Muscle of leg (tissue), 3 donors: ENCODE measurements at regions not wholly inside any gene's neighbourhood (a gene's known extent, or its start where the extent isn't known, plus 50 kb on each side); places are given as distances from the start of the nearest gene placed in this dataset.
"Not testable (repeated sequence)": the region's sequence is repeated elsewhere in the genome, so short reads cannot be mapped to it uniquely, and the experiment has no call there.

ENCODE experiments used
- DNase-seq: peaks from one replicate; pipeline ENCODE4 v3.0.0; 2013
- H3K27ac ChIP-seq: one replicate; pipeline ENCODE4 v1.5.1; 2013; ENCODE audit warnings: mild to moderate bottlenecking, low read length, control low read depth
- H3K27me3 ChIP-seq: one replicate; pipeline ENCODE4 v1.6.1; 2013; ENCODE audit warnings: low read length; ENCODE audit not compliant: control insufficient read depth, insufficient read depth
- H3K36me3 ChIP-seq: one replicate; pipeline ENCODE4 v1.6.1; 2013; ENCODE audit warnings: low read length; ENCODE audit not compliant: control insufficient read depth, insufficient read depth
- H3K4me1 ChIP-seq: one replicate; pipeline ENCODE4 v1.6.1; 2013; ENCODE audit warnings: low read length; ENCODE audit not compliant: control insufficient read depth, insufficient read depth
- H3K4me3 ChIP-seq: one replicate; pipeline ENCODE4 v1.5.1; 2013; ENCODE audit warnings: low read length, control low read depth
- H3K9me3 ChIP-seq: replicated peaks from 2 replicates; pipeline ENCODE4 v1.6.1; 2013; ENCODE audit warnings: low read depth, low read length; ENCODE audit not compliant: control insufficient read depth
- WGBS: methylation state at CpG from one replicate; pipeline ENCODE4 v1.1.5; 2013; ENCODE audit warnings: missing lambda C conversion rate; ENCODE audit not compliant: insufficient coverage; 5-methylcytosine and 5-hydroxymethylcytosine counted together

DNA sequence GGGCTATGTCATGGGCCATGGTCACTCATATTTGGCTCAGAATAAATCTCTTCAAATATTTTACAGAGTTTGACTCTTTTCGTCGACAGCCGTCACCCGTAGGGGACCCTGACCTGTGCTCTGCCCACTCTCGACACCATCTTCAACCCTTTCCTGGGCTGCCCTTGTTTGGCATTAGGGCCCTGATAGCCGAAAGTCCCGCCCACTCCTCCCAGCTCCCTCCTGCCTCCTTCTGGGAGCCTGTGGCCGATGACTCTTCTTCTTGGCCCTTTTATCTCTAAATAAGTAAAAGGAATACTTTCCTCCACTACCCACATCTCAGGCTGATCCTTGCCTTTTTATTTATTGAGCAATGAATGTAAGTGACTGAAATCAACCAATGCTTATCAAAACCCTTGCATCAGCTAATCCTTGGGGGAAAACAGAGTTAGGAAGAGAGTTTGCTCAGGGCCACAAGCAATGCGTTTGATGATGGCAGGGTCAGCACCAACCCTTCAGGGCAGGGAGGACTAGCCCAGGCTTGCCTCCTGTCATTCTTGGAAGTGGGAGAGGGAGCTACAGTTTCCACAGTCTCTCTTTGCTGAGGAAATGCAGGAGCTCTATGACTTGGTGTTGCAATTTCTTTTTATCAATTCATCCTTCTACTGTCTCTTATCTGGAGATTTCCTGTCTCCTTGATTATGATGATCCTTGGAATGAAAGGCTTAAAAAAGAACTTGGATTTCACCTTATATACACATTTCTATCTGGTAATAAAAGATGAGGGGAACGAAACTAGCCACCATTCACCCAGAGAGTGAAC, 218.2 kb upstream of the PODXL start:
- no peaks in the 10 kb centered on the region for H3K36me3 ChIP-seq
- 68% methylated on average over 6 of the region's 10 CpGs for WGBS
- H3K9me3 ChIP-seq, result no peaks in the 10 kb centered on the region
- H3K4me1 ChIP-seq, result no peaks in the 10 kb centered on the region
- H3K27ac ChIP-seq, result no peak overlapping the region
- DNase-seq, result no peak
- no peaks in the 10 kb centered on the region for H3K27me3 ChIP-seq
- no peak overlapping the region for H3K4me3 ChIP-seq

DNA sequence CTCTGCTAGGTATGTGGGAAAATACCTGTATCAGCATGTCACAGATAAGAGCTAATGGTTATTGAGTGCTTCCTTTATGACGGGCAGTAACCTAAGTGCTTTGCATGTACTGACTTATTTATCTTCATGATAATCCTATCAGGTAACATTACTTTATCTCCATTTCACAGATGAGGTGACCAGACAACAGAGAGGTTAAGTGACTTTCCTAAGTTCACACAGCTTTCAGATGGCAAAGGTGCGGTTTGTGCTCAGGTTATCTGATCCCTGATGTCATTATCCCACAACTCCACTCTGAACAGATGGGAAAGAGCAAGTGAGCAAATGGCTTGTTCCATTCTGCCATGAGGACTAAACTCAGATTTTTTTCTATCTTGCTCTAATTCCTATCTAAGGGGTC, 217.0 kb upstream of the PODXL start:
- Histone ChIP-seq H3K27ac (no peak overlapping the region), H3K4me1 (no peaks in the 10 kb centered on the region), H3K9me3 (no peaks in the 10 kb centered on the region), H3K36me3 (no peaks in the 10 kb centered on the region), H3K4me3 (no peak overlapping the region), H3K27me3 (no peaks in the 10 kb centered on the region)
- WGBS, result no CpG with 5 or more reads among the region's 2 CpGs
- DNase-seq, result no peak

DNA sequence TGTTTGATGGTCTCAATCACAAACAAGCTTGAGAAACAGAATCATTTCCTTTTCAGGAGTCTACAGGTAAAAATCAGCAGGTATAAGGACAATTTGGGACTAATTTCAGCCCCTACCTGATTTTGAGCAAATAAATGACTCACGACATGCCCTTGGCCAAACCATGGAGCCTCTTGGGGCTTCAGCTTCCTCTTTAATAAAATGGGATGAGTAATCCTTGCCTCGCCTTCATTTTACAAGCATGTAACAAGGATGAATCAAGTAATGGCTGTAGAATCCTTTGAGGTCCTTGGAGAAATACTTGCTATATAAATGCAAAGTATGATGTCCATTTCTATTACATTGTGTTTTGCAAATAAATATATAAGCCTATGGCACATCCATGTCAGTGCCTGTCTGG, 212.8 kb upstream of the PODXL start:
- no peak for DNase-seq
- no peaks in the 10 kb centered on the region for H3K27me3 ChIP-seq
- no peaks in the 10 kb centered on the region for H3K4me1 ChIP-seq
- H3K36me3 ChIP-seq, result no peaks in the 10 kb centered on the region
- WGBS, result no CpG with 5 or more reads among the region's 2 CpGs
- H3K27ac ChIP-seq, result no peak overlapping the region
- no peaks in the 10 kb centered on the region for H3K9me3 ChIP-seq
- H3K4me3 ChIP-seq, result no peak overlapping the region

DNA sequence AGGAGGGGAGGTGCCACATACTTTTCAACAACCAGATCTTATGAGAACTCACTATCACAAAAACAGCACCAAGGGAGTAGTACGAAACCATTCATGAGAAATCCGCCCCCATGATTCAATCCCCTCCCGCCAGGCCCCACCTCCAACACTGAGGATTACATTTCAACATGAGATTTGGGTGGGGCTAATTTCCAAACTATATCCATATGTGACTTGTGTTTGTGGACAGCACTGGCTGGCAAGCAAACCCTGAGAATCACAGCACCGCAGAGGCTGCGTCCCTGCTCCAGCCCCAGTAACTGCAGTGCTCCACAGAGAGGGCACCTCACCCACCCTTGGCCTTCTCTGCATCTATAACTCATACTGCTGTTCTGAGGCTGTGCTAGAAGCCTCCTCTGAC, 211.2 kb upstream of the PODXL start:
- H3K9me3 ChIP-seq, result peaks cover 2% of the 10 kb centered on the region
- WGBS, result 60% methylated on average over 1 of the region's 5 CpGs
- no peak overlapping the region for H3K27ac ChIP-seq
- no peak overlapping the region for H3K4me3 ChIP-seq
- no peaks in the 10 kb centered on the region for H3K27me3 ChIP-seq
- no peaks in the 10 kb centered on the region for H3K4me1 ChIP-seq
- no peaks in the 10 kb centered on the region for H3K36me3 ChIP-seq
- DNase-seq, result peak; percentile 2

DNA sequence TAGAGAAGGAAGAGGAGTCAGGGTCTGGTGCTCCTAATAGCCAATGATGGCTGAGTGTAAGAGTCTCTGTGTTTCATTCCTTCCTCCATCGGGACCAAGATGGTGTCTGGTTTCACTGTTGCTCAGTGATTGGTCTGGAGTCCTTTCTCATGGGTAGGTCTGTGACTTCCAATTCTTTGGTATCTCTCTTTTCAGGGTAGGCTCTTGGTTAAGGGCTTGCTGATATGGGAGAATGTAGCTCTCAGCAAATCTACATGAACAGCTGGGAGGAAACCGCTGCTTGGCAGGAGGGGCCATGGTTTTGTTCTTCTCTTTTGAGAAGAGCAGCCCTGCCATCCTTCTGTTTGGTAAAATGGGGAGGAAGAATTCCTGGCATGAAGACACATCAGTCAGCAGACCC, 209.1 kb upstream of the PODXL start:
- no peak overlapping the region for H3K27ac ChIP-seq
- H3K9me3 ChIP-seq, result peaks cover 3% of the 10 kb centered on the region
- H3K36me3 ChIP-seq, result no peaks in the 10 kb centered on the region
- peaks cover 2% of the 10 kb centered on the region for H3K27me3 ChIP-seq
- no peaks in the 10 kb centered on the region for H3K4me1 ChIP-seq
- 67% methylated on average over 1 of the region's 2 CpGs for WGBS
- H3K4me3 ChIP-seq, result no peak overlapping the region
- DNase-seq, result no peak

DNA sequence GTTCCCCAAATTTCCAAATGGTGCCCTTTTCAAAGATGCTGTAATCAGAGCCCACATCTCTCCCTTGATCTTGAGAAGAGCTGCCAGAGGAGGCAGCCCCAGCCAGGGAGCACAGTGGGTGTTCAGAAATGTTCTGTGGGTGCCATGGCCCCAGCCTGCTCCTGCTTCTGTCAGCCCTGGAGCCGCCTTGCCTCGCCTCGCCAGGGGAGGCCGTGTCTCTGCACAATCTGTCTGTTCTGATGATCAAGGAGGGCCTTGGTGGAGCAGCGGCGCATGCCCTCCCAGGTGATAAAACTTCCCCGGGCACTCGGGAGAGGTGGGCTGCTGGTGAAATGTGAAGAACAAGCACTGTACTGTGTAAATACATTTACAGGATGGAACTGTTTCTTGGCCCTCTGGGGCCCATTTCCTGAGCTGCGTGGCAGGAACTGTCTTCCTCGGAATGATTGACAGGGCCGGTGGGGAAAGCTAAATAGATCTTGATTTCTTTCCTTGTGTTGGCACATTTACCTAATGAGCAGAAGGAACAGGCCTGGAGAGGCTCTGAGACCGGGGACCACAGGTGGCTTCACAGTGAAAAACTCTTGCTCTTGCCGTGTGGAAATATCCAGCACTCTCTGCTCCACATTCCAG, 207.8 kb upstream of the PODXL start:
- Histone ChIP-seq H3K4me1 (no peaks in the 10 kb centered on the region), H3K9me3 (peaks cover 3% of the 10 kb centered on the region), H3K27ac (no peak overlapping the region), H3K36me3 (no peaks in the 10 kb centered on the region), H3K4me3 (no peak overlapping the region), H3K27me3 (peaks cover 2% of the 10 kb centered on the region)
- 73% methylated on average over 11 of the region's 13 CpGs for WGBS
- no peak for DNase-seq

DNA sequence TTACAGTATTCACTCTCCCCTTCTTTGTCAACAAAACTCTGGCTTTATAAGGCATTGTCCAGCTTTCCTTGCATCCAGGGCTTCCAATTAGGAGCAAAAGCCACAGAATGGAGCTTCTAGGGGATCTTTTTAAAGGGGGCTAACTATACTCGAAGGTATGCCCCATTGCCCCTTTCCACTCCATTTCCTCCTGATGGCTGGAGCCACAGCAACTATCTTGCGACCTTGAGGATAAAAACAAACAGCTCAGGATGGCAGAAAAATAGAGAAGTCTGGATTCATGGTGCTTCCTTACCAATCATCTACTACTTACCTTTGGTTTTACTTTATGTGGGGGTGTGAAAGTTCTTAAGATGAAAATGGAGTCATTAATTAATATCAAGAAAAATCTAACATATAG, 206.3 kb upstream of the PODXL start:
- H3K36me3 ChIP-seq, result no peaks in the 10 kb centered on the region
- H3K9me3 ChIP-seq, result peaks cover 3% of the 10 kb centered on the region
- no peak overlapping the region for H3K4me3 ChIP-seq
- peaks cover 2% of the 10 kb centered on the region for H3K27me3 ChIP-seq
- no peak overlapping the region for H3K27ac ChIP-seq
- DNase-seq, result no peak
- no peaks in the 10 kb centered on the region for H3K4me1 ChIP-seq
- WGBS, result no CpG with 5 or more reads among the region's 2 CpGs

DNA sequence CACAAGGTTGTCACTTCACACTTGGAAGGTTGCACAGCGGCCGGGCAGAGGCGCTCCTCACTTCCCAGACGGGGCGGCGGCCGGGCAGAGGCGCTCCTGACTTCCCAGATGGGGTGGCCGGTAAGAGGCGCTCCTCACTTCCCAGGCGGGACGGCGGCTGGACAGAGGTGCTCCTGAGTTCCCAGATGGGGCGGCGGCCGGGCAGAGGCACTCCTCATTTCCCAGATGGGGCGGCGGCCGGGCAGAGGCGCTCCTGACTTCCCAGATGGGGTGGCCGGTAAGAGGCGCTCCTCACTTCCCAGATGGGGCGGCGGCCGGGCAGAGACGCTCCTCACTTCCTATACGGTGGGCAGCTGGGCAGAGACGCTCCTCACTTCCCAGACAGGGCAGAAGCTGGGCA, 199.4 kb upstream of the PODXL start:
- H3K27ac ChIP-seq, DNase-seq, H3K4me3 ChIP-seq, H3K4me1 ChIP-seq, H3K27me3 ChIP-seq, H3K36me3 ChIP-seq, H3K9me3 ChIP-seq: not testable (repeated sequence)
- 95% methylated on average over 27 of the region's 28 CpGs for WGBS

DNA sequence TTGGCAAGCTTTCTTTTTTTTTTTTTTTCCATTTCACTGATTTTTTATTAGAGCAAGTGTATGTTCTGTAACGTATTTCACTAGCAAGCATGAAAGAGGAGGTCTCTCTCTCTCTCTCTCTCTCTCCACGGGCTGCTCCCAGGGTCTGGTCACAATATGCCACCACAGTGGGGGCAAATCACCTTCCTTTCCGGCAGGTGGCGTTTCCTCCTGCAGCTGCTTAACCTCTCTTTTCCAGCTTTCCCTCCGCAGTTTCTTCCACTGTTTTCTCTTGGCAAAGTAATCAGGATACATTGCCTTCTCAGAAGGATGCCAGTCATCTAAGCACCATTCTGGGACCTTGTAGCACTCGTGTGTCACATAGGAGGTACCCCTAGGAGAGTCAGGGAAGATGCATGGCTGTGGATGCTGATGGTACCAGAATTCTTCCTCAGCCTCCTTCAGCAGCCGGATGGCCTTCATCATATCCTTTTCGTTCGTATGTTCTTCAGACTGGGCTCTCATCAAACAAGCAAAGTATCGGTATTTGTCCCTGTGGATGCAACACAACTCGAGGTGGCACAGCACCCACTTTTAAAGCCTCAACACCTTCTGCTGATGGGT, 197.3 kb upstream of the PODXL start:
- no peak overlapping the region for H3K27ac ChIP-seq
- no peak for DNase-seq
- no peak overlapping the region for H3K4me3 ChIP-seq
- no peaks in the 10 kb centered on the region for H3K9me3 ChIP-seq
- no peaks in the 10 kb centered on the region for H3K4me1 ChIP-seq
- H3K36me3 ChIP-seq, result no peaks in the 10 kb centered on the region
- WGBS, result 55% methylated on average over 10 of the region's 11 CpGs
- no peaks in the 10 kb centered on the region for H3K27me3 ChIP-seq

DNA sequence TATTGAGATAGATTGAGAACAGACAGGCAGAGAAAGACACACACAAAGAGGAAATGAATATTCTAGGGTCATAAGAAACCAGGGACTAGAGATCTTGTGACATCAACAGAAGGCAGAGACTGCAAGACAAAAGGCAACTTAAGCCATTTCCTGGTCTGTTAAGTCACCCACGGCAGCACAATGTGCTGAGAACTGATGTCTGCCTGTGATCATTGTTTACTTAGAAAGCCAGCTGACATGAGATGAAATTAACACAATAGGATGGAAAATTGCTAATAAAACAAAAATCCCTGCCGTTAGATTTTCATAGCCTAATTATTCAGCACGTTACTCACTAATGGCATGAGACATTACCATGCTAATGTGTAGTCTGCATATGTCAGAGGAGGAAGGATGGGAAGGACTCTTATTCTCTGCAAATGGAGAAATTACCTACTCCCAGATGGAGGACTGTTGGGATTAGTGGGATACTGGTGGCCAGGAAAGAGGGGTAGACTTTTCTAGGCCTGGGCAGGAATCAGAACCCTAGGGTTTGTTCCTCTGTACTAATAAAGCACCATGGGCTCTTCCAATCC, 191.3 kb upstream of the PODXL start:
- no peaks in the 10 kb centered on the region for H3K36me3 ChIP-seq
- no peaks in the 10 kb centered on the region for H3K9me3 ChIP-seq
- no peaks in the 10 kb centered on the region for H3K4me1 ChIP-seq
- H3K4me3 ChIP-seq, result no peak overlapping the region
- no peaks in the 10 kb centered on the region for H3K27me3 ChIP-seq
- no peak for DNase-seq
- no peak overlapping the region for H3K27ac ChIP-seq
- no CpG with 5 or more reads among the region's 3 CpGs for WGBS
